Fibroblast of villous mesenchyme (primary cell): ENCODE measurements at regions not wholly inside any gene's neighbourhood (a gene's known extent, or its start where the extent isn't known, plus 50 kb on each side); places are given as distances from the start of the nearest gene placed in this dataset.

Experiments
- DNase-seq: peaks from one replicate; pipeline ENCODE4 v3.0.0-alpha.2; 2010; ENCODE audit warnings: low read depth
- H3K4me3 ChIP-seq: 2 replicates; pipeline ENCODE4 v1.5.1; 2011; ENCODE audit warnings: low read depth, mild to moderate bottlenecking, low read length
- TF ChIP-seq, protein P1 (sequence below): IDR thresholded peaks from 2 replicates; pipeline ENCODE4 v1.5.1; 2012; ENCODE audit warnings: low read depth, mild to moderate bottlenecking, low read length; ENCODE audit not compliant: insufficient read depth

DNA sequence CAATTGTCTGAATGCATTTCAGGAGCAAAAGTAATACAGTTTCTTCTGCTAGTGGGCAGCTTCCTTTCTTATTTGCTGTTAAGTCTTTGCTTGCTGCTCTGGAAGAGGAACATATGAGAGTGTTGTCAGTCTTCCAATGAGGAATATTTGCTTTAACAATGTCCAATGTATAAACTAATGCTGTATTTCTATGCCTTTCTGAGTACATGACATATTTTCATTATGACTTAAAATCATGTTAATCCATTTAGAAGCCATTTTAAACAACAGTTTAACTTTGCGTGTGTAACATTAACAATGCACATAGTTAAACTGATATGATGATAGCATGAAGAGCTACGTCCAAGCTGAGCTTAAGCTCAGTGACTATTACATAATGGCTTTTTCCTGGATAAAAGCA, 933.4 kb upstream of the GHITM start:
- no peak overlapping the region for H3K4me3 ChIP-seq
- TF ChIP-seq, protein P1, sequence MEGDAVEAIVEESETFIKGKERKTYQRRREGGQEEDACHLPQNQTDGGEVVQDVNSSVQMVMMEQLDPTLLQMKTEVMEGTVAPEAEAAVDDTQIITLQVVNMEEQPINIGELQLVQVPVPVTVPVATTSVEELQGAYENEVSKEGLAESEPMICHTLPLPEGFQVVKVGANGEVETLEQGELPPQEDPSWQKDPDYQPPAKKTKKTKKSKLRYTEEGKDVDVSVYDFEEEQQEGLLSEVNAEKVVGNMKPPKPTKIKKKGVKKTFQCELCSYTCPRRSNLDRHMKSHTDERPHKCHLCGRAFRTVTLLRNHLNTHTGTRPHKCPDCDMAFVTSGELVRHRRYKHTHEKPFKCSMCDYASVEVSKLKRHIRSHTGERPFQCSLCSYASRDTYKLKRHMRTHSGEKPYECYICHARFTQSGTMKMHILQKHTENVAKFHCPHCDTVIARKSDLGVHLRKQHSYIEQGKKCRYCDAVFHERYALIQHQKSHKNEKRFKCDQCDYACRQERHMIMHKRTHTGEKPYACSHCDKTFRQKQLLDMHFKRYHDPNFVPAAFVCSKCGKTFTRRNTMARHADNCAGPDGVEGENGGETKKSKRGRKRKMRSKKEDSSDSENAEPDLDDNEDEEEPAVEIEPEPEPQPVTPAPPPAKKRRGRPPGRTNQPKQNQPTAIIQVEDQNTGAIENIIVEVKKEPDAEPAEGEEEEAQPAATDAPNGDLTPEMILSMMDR: no peak
- no peak for DNase-seq

DNA sequence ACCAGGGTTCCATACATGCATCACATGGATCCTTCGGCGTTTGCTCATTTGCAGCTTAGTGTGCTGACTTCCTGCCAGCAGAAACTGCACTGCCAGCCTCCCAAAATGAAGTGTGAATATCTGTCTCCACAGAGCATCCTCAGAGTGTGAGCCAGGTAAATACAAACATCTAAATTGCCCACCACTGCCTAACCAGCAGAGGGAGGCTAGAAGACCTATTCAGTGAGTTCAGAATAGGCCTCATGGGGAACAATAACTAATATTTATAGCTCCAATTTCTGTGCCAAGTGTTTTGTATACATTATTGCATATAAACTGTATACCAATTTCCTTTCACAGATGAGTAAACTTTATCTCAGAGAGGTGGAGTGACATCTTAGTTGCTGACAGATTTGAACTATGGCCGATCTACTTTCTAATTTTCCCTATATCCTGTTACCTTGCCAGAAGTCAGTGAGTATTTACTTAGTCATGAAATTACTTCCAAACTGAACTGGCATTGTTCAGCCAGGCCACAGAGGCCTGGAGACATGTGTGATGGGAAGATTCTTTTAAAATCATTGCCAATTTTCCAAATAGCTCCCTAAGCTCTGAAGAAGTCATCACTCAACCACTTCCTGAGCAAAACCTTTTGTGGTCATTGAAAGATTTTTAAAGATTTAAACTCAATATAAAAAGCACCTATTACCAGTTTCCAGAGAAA, 926.5 kb upstream of the GHITM start:
- no peak for DNase-seq
- H3K4me3 ChIP-seq: no peak overlapping the region
- TF ChIP-seq, protein P1: no peak

DNA sequence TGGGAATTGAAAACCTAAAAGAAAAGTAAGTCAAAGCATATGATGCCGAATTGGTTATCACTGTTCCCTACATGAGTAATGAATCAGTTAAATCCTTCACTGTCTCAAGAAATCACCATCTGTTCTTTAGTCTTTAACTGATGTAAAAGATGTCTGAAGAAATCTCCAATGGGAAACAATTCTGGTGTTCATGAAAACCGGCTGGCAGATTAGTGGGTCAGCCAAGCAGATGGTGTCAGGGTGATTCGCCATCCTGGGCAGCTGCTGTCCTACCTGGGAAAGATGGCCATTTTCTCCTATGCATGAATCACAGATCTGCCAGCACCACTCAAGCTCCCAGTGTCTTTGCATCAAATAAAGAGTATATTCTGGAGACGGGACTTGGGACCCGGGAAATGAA, 925.2 kb upstream of the GHITM start:
- TF ChIP-seq, protein P1: no peak
- no peak for DNase-seq
- H3K4me3 ChIP-seq: no peak overlapping the region

DNA sequence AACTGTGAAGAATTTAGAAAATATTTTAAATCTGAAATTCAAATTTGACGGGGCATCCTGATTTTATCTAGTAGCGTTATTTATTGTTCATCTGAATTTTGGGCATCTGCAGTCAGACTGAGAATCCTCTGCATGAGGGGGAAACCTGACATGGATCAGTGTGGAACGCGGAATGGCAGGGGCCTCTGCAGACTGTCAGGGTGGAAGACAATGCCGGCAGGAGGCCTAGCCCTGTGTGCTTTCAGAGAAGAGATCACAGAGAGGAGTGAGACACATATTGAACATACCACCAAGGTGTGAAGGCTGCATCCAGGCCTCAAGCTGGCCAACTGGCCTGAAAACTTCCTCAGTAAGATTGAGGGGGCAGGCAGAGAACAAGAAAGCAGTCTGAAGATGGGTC, 921.1 kb upstream of the GHITM start:
- TF ChIP-seq, protein P1: no peak
- no peak for DNase-seq
- no peak overlapping the region for H3K4me3 ChIP-seq

DNA sequence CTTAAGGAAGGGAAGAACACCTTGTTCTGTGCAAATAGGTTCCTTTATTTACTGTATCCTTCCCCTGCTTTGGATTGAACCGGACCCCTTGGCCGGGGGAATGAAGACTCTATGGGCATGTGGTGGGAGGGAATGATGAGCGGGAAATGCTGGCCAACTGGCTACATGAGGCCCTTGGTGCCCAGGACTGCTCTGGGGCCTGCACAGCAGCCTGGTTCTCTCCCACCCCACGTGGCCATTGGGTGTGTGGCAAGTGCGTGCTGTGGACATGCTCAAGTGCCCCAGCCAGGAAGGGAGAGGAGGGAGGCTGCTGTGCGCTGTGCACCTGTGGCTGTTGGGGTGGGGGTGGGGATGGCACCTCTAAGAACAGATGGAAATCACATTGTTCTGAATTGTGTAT, 917.0 kb upstream of the GHITM start:
- no peak overlapping the region for H3K4me3 ChIP-seq
- TF ChIP-seq, protein P1: no peak
- no peak for DNase-seq

DNA sequence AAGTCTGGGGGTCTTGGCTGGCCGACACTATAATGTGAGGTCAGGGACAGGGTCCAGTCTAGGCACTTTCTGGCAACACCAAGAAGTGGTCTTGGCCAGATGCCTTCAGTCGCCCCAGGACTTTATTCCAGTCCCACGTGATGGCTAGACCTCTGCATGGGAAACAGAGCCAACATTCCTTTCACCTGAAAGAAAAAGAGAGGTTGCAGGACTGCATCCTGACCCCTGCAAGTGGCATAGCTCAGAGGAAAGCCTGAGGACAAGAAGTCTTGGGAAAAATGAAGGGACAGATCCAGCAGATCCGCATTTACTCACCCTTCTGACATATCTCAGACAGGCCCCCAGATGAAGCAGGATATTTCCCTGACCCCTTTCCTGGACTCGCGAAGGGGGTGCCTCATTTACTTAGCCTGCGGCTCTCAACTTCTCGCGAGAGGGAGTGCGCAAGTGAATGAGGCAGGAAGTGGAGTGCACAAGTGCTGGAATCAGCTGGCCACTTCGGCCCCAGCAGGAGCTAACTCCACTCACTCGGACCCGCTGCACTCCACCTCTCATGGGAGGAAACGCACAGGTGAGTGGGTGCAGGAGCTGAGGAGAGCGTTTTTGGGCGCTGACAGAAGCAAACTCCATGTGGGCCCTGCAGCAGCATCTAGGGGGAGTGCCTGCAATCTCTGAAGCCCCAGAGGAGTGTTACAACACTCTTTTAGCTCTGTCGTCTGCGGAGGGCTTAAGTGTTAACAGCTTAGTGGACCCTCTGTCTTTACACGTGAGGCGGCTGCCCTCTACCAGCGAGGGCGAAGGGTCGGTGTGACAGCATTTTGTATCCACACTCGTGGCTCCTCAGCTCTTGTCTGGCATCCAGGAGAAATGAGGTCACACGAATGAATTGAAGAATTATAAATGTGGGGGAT, 916.2 kb upstream of the GHITM start:
- TF ChIP-seq, protein P1: no peak
- no peak overlapping the region for H3K4me3 ChIP-seq
- no peak for DNase-seq
